H1 (cell line): ENCODE measurements at regions not wholly inside any gene's neighbourhood (a gene's known extent, or its start where the extent isn't known, plus 50 kb on each side); places are given as distances from the start of the nearest gene placed in this dataset.

ENCODE experiments used
- BACH1 ChIP-seq: IDR thresholded peaks from 2 replicates; pipeline ENCODE4 v1.6.1; 2012; ENCODE audit warnings: low read length, improper control_type of control experiment
- SIRT6 ChIP-seq: IDR thresholded peaks from one replicate; pipeline ENCODE4 v1.7.1; 2012; ENCODE audit warnings: low read length, inconsistent platforms
- SUZ12 ChIP-seq: fragments of 200-600 bp; sonication (generic); IDR thresholded peaks from 2 replicates; pipeline ENCODE4 v1.6.1; 2012; ENCODE audit warnings: mild to moderate bottlenecking, inconsistent platforms, low read length, moderate library complexity, mixed read lengths
- TAF1 ChIP-seq: IDR thresholded peaks from 2 replicates; pipeline ENCODE4 v1.6.1; 2011; ENCODE audit warnings: mild to moderate bottlenecking, low read depth, low read length

GRCh38 chr12:98405805-98406366 is 109.5 kb upstream of the TMPO start (continued):
- no peak for TF ChIP-seq BACH1
- no peak for TF ChIP-seq TAF1
- no peak for TF ChIP-seq SIRT6
- no peak for TF ChIP-seq SUZ12
- TF ChIP-seq, all 59 proteins: peak for 0
